Activated effector memory CD4-positive, alpha-beta T cell treated with anti-CD3 and anti-CD28 coated beads, Interleukin-2, amount 50 U/mL, for 16 hours (primary cell): ENCODE measurements at regions not wholly inside any gene's neighbourhood (a gene's known extent, or its start where the extent isn't known, plus 50 kb on each side); places are given as distances from the start of the nearest gene placed in this dataset.
"Not testable (repeated sequence)": the region's sequence is repeated elsewhere in the genome, so short reads cannot be mapped to it uniquely, and the experiment has no call there.

Experiments used
- DNase-seq: peaks from one replicate; pipeline ENCODE4 v3.0.0-alpha.2; 2020

DNA sequence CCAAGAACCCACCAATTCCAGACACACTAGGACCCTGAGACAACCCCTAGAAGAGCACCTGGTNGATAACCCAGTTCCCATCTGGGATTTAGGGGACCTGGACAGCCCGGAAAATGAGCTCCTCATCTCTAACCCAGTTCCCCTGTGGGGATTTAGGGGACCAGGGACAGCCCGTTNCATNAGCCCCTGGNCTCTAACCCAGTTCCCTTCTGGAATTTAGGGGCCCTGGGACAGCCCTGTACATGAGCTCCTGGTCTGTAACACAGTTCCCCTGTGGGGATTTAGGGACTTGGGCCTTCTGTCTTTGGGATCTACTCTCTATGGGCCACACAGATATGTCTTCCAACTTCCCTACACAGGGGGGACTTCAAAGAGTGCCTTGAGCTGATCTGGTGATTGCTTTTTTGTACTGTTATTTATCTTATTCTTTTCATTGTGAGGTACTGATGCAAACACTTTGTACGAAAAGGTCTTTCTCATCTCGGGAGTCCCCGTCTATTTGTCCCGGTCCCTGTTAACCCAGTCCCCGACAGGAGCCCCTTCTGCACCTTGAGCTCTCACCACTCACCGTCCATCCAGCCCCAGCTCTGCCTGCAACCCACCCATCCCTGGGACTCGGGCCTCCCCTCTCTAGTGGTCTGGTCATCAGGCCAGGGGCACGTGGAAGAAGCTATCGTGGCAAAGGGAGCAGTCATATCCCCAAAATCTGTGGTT lies 58.2 kb upstream of the PLCXD1 start:
- DNase-seq, result not testable (repeated sequence)

DNA sequence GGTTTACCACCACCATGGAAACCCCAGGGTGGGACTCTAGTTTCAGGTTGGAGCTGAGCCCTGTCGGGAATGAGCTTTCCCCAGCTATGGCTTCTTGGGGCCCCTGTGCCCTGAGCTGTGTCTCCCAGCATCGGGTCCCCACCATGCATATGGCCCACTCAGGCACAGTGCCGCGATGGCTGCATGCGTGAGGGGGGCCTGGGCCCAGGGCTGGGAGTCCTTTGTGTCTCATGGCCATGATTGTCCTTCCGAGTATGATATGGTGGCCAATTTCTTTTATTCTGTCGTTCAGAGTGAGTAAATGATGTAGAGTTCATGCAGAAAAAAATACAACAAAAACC lies 57.7 kb upstream of the PLCXD1 start:
- not testable (repeated sequence) for DNase-seq

DNA sequence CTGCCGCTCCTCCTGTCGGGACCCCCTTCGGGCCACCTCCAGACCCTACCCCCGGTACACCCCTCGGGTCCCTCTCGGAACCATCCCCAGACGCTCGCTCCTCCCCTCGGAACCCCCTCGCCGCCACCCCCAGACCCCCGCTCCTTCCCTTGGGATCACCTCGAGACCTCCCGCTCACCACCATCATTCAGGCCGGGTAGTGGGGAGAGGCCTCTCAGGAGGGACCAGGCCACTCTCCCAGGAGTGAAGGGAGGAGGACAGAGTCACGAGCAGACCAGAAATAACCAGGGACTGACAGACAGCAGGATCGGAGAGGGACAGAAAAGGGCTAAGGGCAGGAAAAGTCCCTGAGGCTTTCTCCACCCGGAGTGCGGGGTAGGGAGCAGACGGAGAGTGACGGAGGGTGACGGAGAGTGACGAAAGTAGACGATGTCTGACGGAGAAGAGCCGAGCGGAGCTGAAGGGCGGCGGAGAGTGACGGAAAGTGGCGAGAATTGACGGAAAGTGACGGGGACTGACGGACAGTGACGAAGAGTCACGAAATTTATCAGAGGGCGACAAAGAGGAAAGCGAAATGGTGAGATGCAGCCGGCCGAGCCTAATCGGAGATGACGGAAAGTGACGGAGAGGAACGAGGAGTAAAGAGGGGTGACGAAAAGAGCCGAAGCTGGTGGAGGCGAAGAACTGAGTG lies 54.6 kb upstream of the PLCXD1 start:
- DNase-seq, result peak; percentile 60

DNA sequence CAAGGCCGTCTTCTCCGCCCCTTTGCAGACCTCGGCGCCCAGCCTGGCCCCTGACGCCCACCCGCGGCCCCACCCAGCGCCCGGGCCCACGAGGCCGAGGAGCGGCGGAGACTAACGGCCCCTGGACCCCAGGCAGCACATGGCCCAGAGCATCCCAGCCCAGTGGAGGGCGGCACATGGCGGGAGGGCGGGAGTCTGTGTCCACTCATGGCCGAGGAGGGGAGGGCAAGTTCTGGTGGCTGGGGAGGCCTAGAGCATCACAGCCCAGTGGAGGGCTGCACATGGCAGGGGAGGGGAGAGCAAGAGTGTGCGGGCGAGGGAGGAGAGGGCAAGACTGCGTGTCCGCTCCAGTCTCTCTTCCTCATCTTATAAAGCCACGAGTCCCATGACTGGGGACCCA lies 53.8 kb upstream of the PLCXD1 start:
- DNase-seq, result not testable (repeated sequence)
